ENCODE measurements at regions not wholly inside any gene's neighbourhood (a gene's known extent, or its start where the extent isn't known, plus 50 kb on each side); places are given as distances from the start of the nearest gene placed in this dataset.
"Not testable (repeated sequence)": the region's sequence is repeated elsewhere in the genome, so short reads cannot be mapped to it uniquely, and the experiment has no call there.

GRCh38 chr4:160318567-160319220 is 1215.8 kb downstream of the RAPGEF2 start:
- no peak for ATAC-seq
- H3K27me3 Mint-ChIP-seq: no peaks in the 10 kb centered on the region
- H3K4me1 Mint-ChIP-seq: no peaks in the 10 kb centered on the region
- no peaks in the 10 kb centered on the region for H3K9me3 Mint-ChIP-seq
- H3K4me3 Mint-ChIP-seq: no peak overlapping the region
- no peak overlapping the region for H3K27ac Mint-ChIP-seq
- no peaks in the 10 kb centered on the region for H3K36me3 Mint-ChIP-seq

DNA sequence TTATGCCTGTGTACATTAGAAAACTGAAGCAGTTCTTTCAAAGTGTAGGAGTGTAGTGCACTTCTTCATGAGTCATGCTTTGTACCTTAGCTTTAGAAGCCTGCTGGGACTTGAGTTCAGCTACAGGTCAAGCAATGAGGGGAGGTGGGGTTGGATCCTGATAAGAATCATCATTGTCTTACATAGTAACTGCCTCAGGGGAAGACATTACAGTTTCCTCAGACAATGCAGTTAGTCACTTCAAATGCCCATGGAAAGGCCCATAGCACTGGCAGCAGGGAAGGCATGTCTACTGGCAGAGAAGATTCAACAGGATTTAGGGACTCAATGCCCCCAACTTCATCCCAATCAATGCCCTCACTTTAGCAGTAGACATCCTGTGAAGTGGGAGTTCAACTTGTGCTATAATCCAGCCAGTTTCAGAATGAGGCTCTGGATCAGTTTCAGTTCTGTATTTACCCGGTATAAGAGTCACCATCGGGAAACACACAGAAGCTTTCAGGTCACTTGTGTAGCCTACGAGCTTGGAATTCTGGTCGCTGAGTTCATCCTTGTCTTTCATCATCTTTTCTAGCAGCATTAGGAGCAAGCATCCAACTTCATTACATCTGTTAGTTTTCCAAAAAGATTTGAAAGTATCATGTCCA is 1216.5 kb downstream of the RAPGEF2 start:
- Mint-ChIP-seq H3K27ac (no peak overlapping the region), H3K27me3 (no peaks in the 10 kb centered on the region), H3K36me3 (no peaks in the 10 kb centered on the region), H3K4me3 (no peak overlapping the region), H3K4me1 (no peaks in the 10 kb centered on the region), H3K9me3 (no peaks in the 10 kb centered on the region)
- ATAC-seq: no peak

GRCh38 chr4:160319868-160320260 is 1217.0 kb downstream of the RAPGEF2 start:
- Mint-ChIP-seq H3K27me3 (no peaks in the 10 kb centered on the region), H3K27ac (no peak overlapping the region), H3K4me3 (no peak overlapping the region), H3K9me3 (no peaks in the 10 kb centered on the region), H3K36me3 (no peaks in the 10 kb centered on the region), H3K4me1 (no peaks in the 10 kb centered on the region)
- no peak for ATAC-seq

GRCh38 chr4:160326110-160326509 is 1223.2 kb downstream of the RAPGEF2 start:
- ATAC-seq: no peak

GRCh38 chr4:160347197-160347596 is 1244.3 kb downstream of the RAPGEF2 start:
- Mint-ChIP-seq H3K27me3 (no peaks in the 10 kb centered on the region), H3K27ac (no peak overlapping the region), H3K4me1 (no peaks in the 10 kb centered on the region), H3K36me3 (no peaks in the 10 kb centered on the region), H3K9me3 (peaks cover 3% of the 10 kb centered on the region), H3K4me3 (no peak overlapping the region)
- no peak for ATAC-seq

More at GRCh38 chr4:160326110-160326509, 1223.2 kb downstream of the RAPGEF2 start:
- H3K27ac Mint-ChIP-seq: no peak overlapping the region
- H3K9me3 Mint-ChIP-seq: no peaks in the 10 kb centered on the region
- H3K4me1 Mint-ChIP-seq: no peaks in the 10 kb centered on the region
- H3K4me3 Mint-ChIP-seq: no peak overlapping the region
- H3K36me3 Mint-ChIP-seq: no peaks in the 10 kb centered on the region
- H3K27me3 Mint-ChIP-seq: no peaks in the 10 kb centered on the region

GRCh38 chr4:160350944-160351343 is 1248.1 kb downstream of the RAPGEF2 start:
- H3K27me3 Mint-ChIP-seq: no peaks in the 10 kb centered on the region
- no peak overlapping the region for H3K27ac Mint-ChIP-seq
- no peaks in the 10 kb centered on the region for H3K36me3 Mint-ChIP-seq
- ATAC-seq: no peak
- no peaks in the 10 kb centered on the region for H3K4me1 Mint-ChIP-seq
- H3K4me3 Mint-ChIP-seq: no peak overlapping the region
- no peaks in the 10 kb centered on the region for H3K9me3 Mint-ChIP-seq

- H3K4me3 Mint-ChIP-seq: no peak overlapping the region
- H3K9me3 Mint-ChIP-seq: no peaks in the 10 kb centered on the region
- no peak for ATAC-seq
- no peaks in the 10 kb centered on the region for H3K36me3 Mint-ChIP-seq
- no peaks in the 10 kb centered on the region for H3K27me3 Mint-ChIP-seq
- H3K4me1 Mint-ChIP-seq: no peaks in the 10 kb centered on the region
- no peak overlapping the region for H3K27ac Mint-ChIP-seq
These were observed 1249.8 kb downstream of the RAPGEF2 start for GRCh38 chr4:160352637-160353036.

DNA sequence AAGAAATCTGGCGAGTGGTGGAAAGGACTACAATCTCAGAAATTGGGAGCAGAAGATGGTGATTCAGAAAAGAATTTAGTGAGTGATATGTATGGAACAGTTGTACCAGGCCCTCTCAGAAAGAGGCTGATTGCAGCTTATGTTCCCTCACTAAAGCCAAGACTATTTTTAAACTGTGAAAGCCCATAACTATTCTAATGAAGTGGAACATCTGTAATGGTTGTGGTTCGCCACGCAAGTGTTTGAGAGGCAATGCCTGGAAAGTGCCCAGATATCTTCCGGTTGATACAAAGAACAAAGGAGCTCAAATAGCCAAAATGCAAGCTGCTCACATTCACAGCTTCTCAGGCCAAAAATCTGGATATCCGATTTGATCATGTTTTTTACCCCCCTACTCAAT is 1250.7 kb downstream of the RAPGEF2 start:
- Mint-ChIP-seq H3K27ac (no peak overlapping the region), H3K9me3 (no peaks in the 10 kb centered on the region), H3K27me3 (no peaks in the 10 kb centered on the region), H3K4me3 (no peak overlapping the region), H3K4me1 (no peaks in the 10 kb centered on the region), H3K36me3 (no peaks in the 10 kb centered on the region)
- no peak for ATAC-seq

- no peaks in the 10 kb centered on the region for H3K36me3 Mint-ChIP-seq
- no peaks in the 10 kb centered on the region for H3K4me1 Mint-ChIP-seq
- H3K4me3 Mint-ChIP-seq: no peak overlapping the region
- ATAC-seq: no peak
- H3K9me3 Mint-ChIP-seq: peaks cover 4% of the 10 kb centered on the region
- H3K27ac Mint-ChIP-seq: no peak overlapping the region
- H3K27me3 Mint-ChIP-seq: no peaks in the 10 kb centered on the region
These were observed 1259.6 kb downstream of the RAPGEF2 start for GRCh38 chr4:160362478-160362877.

DNA sequence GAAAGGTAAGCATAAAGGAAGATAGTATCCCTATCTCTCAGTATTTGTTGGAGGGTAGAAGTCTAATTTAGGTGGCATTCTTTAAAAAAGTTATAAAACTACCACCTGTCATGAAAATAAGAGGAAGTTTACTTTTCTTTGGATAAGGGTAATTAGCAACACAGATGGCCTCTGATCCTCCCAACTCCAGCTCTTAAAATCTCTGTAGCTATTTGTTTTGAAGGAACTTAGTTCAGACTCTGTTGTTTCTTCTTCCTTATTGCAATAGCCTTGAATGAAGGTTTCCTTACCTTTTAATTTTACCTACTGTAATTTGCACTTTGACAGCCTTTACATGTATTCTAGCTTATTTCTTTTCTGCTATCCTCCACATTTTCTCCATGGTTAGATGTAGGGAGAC is 1261.3 kb downstream of the RAPGEF2 start:
- peaks cover 4% of the 10 kb centered on the region for H3K9me3 Mint-ChIP-seq
- no peaks in the 10 kb centered on the region for H3K36me3 Mint-ChIP-seq
- H3K4me1 Mint-ChIP-seq: no peaks in the 10 kb centered on the region
- H3K27ac Mint-ChIP-seq: no peak overlapping the region
- no peaks in the 10 kb centered on the region for H3K27me3 Mint-ChIP-seq
- H3K4me3 Mint-ChIP-seq: no peak overlapping the region
- ATAC-seq: no peak

DNA sequence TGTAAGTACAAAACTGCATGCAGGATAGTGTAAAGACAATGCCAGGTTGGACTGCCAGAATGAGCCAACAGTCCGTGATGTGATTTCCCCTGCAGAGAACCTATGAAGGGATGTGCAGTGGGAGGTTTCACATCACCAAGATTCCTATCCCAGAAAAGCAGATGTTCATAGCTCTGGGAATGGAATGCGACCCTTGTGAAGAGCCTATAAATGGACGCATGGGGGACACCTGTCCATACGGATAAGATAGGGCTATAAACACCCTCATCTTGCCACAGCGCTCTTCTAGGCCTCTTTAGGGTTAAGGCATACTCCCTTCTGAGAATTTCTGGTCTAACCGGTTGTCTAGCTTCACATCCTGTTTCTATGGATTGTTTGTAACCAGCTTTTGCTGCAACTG is 1261.8 kb downstream of the RAPGEF2 start:
- not testable (repeated sequence) for H3K36me3 Mint-ChIP-seq, H3K9me3 Mint-ChIP-seq, ATAC-seq, H3K27ac Mint-ChIP-seq, H3K27me3 Mint-ChIP-seq, H3K4me3 Mint-ChIP-seq, H3K4me1 Mint-ChIP-seq

DNA sequence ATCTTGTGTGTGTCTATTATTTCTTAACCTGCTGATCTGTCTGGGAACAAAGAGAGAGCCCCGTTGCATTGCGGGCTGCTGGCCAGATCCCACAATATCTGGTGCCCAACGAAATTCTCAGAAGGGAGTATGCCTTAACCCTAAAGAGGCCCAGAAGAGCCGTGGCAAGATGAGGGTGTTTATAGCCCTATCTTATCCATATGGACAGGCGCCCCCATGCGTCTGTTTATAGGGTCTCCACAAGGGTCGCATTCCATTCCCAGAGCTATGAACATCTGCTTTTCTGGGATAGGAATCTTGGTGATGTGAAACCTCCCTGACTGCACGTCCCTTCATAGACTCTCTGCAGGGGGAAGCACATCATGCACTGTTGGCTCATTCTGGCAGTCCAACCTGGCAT is 1262.5 kb downstream of the RAPGEF2 start:
- H3K36me3 Mint-ChIP-seq, H3K27me3 Mint-ChIP-seq, H3K9me3 Mint-ChIP-seq, ATAC-seq, H3K4me3 Mint-ChIP-seq, H3K4me1 Mint-ChIP-seq, H3K27ac Mint-ChIP-seq: not testable (repeated sequence)

GRCh38 chr4:160370046-160370445 is 1267.2 kb downstream of the RAPGEF2 start:
- no peak overlapping the region for H3K4me3 Mint-ChIP-seq
- no peaks in the 10 kb centered on the region for H3K36me3 Mint-ChIP-seq
- no peaks in the 10 kb centered on the region for H3K4me1 Mint-ChIP-seq

DNA sequence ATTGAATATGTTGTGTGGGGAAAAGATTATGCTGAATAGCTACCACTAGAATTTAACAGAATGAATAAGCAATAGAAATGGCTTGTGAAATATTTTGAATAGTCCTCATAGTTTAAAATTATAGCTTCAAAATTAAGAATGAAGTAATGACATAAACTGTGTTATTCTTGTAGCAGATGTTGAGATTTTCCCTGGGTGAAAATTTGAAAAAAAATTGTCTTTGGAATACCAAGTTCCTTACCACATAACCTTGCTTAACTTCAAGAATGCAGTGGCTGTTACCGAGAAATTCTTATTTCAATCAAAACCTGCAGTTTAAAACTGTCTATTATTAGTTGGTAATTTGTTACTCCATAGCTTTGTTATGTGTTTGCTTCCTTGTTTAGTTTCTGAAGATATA is 1268.6 kb downstream of the RAPGEF2 start:
- no peaks in the 10 kb centered on the region for H3K9me3 Mint-ChIP-seq
- no peaks in the 10 kb centered on the region for H3K36me3 Mint-ChIP-seq
- no peak overlapping the region for H3K4me3 Mint-ChIP-seq
- no peaks in the 10 kb centered on the region for H3K4me1 Mint-ChIP-seq
- no peaks in the 10 kb centered on the region for H3K27me3 Mint-ChIP-seq
- H3K27ac Mint-ChIP-seq: no peak overlapping the region
- no peak for ATAC-seq

More at GRCh38 chr4:160370046-160370445, 1267.2 kb downstream of the RAPGEF2 start:
- Mint-ChIP-seq H3K27ac (no peak overlapping the region), H3K27me3 (no peaks in the 10 kb centered on the region), H3K9me3 (no peaks in the 10 kb centered on the region)
- no peak for ATAC-seq

DNA sequence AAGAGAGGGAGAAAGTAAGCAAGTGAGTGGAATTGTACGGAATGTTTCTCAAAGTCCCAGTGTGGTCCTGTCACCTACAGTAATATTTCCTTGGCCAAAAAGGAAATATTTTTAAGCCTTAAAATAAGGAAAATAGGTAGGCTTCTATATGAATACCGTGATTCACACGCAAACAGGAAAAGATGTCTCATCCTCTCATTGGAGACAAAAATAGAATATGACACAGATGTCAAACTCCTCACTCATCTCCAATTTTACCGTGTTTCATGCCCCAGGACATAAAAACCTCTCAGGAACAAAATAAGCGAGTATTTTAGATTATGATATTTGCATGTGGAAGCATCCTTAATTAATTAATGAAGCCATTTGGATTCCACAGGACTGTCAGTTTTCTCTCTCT is 1269.5 kb downstream of the RAPGEF2 start:
- H3K27me3 Mint-ChIP-seq: no peaks in the 10 kb centered on the region
- H3K4me1 Mint-ChIP-seq: no peaks in the 10 kb centered on the region
- no peaks in the 10 kb centered on the region for H3K9me3 Mint-ChIP-seq
- no peaks in the 10 kb centered on the region for H3K36me3 Mint-ChIP-seq
- ATAC-seq: no peak
- no peak overlapping the region for H3K27ac Mint-ChIP-seq
- H3K4me3 Mint-ChIP-seq: no peak overlapping the region

DNA sequence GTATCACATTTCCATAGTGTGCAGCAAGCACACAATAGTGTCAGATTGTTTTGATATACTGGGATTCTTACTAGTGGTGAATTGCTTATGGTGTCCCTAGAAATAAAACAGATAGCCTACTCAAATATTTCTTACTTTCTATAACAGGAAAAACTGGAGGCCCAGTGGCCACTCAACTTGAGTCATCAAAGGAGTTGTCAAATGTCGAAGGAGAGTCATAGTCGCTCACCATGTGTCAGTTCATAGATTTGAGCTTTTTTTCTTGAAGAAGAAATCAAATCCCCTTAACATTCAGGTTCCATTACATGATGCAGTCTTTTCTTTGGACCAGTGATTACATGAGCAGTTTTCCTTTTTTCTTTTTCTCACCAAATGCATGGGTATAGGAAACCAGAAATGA is 1271.0 kb downstream of the RAPGEF2 start:
- Mint-ChIP-seq H3K27ac (no peak overlapping the region), H3K27me3 (no peaks in the 10 kb centered on the region), H3K4me3 (no peak overlapping the region), H3K4me1 (no peaks in the 10 kb centered on the region), H3K36me3 (no peaks in the 10 kb centered on the region), H3K9me3 (peaks cover 6% of the 10 kb centered on the region)
- no peak for ATAC-seq
